HG02852 (cell line): ENCODE measurements at regions not wholly inside any gene's neighbourhood (a gene's known extent, or its start where the extent isn't known, plus 50 kb on each side); places are given as distances from the start of the nearest gene placed in this dataset.

Source experiments
- ATAC-seq: cut with Tn5 transposase; IDR thresholded peaks from one replicate; pipeline ENCODE4 v1.9.1; 2021; ENCODE audit warnings: mild to moderate bottlenecking, moderate library complexity; ENCODE audit not compliant: unreplicated experiment

DNA sequence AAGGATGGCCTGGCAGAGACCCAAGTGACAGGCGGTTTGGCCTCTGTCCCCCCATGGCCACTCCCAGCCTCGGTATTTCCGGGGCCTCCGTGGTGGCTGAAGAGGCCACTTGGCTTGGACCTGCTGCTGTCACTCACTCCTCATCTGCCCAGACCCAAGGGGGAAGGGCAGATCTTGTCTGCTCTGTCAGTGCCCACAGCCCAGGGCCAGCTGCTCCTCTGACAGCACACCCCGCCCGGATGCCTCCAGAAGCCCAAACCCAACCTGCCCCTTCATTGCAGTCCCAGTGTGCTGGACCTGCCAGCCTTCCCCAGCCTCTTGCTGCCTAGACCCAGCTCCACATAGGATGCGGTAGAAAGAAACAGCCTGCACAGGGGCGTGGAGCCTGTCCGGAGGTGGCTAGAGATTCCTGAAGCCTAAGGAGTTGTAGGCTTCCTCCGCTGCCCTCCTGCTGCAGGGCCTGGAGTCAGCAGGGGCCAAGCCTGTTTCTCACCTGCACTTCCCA, 52.0 kb downstream of the MAGEF1 start:
- ATAC-seq, result no peak

DNA sequence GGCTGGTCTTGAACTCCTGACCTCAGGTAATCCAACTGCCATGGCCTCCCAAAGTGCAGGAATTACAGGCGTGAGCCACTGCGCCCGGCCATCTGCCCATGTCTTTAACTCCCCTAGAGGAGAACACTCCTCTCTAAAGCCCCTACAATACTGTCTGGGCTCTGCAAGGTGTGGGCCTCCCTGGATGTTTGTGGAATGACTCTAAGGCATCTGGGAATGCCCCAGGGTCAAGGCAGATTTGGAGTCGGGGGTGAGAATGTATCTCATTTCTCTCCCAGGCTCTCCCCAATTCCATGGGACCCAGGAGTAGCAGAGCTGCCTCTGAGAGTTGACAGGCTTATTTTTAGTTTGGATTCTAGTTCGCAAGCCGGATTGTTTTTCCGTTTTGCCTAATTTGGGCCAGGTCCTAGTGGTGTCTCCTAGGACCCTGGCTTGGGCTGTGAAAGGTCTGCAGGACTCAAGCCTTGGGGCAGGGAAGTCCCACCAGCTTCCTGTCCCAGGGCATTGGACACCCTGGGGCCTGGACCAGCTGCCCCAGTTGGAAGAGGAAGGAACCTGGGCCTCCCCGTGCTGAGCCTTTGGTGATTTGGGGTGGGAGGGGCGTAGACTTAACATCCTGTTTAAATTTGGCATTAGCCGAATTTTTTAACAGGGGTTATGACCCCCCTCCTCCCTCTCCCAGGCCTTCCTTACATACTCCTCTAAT, 53.5 kb downstream of the MAGEF1 start:
- no peak for ATAC-seq

DNA sequence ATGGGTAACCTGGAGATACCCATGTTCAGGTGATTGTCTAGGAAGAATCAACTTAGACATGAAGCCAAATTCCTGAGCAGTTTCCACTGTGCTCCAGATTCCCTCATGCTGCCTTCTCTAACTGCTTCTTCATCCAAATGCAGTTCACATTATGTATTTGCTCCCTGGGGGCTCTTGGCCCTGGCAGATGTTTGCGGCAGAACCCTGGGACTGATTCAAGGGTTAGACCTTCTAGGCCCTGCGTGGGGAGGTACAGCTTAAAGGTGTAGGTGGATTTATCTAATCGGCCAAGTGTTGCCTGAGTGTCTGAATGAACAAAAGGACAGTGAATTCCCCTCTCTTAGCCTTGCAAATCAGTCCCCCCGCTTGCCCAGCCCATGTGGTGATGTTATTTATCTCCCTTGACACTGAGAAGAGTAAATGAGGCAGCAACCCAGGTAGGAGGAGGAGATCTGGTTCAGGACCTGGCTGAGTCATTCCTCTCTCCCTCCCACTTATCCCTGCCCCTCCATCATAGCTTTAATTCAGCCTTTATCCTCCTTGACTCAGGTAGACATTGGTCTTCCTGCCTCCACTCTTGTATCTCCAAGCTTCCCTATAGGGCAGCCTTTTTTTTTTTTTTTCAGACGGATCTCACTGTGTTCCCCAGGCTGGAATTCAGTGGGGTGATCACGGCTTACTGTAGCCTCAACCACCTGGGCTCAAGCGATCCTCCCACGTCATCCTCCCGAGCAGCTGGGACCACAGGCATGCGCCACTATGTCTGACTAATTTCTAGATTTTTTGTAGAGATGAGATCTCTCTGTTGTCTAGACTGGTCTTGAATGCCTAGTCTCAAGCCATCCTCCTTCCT, 54.8 kb downstream of the MAGEF1 start:
- peak; percentile 87 for ATAC-seq

DNA sequence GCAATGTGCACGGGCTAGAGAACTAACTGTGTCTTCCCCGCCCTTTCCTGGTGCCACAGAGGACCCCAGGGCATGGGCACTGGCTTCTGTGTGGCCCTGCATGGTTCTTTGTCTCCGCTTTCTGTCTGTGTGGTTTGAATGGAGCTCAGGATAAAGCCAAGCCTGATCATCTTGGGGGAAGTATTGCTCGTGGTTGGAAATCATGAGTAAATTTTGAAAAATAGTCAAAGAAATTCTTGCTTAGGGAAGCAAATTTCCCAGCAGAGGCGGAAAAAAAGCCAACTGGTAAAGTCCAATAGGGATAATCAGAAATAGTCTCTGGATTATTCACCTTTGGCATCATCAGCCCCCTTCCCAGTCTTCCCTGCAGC, 55.4 kb downstream of the MAGEF1 start:
- no peak for ATAC-seq

DNA sequence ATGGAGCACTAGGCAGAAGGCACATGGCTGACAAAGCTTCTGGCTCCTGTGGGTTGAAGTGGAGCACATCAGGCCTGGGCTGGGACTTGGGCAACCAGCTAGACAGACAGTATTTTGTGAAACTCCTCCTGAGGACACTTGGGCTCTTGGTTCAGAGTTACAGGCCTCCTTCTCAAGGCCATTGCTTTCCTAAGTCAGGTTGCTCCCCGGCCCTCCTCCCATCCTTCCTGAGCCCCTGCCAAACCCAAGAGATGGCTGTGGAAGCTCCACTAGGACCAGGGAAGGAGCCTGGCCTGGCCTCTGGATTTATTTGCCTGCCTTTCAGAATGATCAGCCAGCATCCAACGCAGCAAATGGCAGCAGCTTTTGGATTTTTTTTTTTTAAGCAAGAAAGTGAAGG, 56.3 kb downstream of the MAGEF1 start:
- ATAC-seq, result no peak

DNA sequence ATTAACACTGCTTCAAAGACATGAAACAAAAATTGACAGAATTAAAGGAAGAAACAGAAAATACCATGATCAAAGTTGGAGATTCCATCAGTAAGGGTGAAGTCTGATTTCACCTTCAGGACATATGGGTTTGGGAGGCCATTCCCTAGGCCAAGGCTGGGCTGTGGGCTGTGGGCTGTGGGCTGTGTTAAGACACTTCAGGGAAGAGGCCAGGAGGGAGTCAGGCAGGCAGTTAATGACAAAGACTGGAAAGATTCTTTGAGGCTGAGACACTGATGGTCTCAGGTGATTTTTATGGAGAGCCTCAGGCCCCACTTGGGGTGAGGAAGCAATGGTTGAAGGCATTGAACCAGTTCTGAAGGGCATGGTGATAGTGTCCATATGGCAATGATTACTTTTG, 57.5 kb downstream of the MAGEF1 start:
- ATAC-seq, result no peak

DNA sequence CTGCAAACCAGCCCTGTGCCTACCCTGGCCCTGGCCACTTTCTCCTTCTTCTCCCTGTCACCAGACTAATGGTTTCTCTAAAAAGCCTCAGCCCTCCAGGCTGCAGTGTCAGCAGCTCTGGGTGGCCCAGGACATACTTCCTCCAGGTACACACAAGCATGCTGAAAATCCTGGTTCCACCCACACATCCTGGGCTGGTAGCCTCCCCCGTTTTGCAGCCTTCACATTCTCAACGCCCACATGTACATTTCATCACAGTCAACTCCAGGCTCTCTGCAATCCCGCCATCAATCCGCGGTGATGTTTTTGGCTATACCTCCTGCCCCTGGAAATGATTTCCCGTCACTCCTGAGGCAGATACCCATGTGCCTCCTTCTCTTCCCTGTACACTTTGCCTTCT, 59.4 kb downstream of the MAGEF1 start:
- no peak for ATAC-seq

DNA sequence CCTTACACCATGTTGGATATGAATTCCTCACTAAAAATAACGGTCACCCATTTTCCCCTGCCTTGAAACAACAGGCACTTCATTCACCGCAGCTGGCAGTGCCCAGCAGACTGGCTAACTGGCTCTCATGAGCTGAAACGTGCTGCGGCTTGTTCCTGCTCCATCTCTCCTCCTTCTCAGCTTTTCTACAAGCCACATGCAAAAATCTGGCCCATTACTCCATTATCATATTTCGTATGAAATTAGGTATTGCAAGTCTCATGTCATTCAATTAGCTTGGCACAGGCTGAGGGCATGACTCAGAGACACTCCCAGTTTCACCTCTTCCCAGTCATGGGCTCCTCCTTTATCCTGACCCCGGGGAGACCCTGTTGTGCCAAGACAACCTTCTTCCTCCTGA, 60.0 kb downstream of the MAGEF1 start:
- no peak for ATAC-seq

DNA sequence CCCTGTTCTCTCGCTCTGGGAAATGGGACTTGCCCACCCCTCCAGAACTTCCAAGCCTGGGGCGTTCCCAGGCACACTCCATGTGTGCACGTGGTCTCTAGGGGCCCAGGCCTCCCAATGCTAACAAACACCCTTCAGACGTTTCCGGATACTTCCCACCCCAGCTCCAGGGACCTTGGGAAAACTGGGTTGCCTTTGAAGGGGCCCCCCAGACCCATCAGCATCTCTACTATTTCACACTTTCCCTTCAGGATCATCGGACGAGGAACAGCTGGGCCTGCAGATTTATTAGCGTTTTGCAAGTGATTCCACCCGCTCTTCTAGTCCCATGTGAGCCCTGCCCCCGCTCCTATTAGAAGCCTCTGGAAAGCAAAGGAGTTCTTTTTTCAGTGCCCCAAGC, 63.2 kb downstream of the MAGEF1 start:
- no peak for ATAC-seq

DNA sequence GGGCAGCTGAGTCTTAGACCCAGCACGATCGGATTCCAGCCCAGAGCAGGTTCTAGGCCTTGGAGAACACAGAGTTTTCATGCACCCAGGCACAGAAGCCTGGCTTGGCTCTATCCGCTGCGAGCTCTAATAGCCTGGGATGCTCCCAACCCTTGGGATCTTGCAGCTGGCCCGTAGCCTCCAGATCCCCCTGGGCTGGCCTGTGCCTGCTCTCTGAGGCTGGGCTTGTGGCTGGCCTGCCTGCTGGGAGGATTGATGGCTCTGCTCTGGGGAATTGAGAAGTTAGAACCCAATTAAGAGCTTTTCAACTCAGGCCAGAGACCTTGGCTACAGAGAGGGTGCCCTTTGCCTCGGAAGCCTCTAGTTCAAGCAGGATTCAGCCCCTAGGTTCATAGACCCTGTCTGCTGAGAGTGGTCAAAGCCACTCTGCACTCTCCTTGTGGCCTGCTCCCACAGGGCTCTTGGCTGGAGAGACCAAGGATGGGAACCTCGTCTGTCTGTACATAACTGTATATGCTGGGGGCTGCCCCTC, 64.4 kb downstream of the MAGEF1 start:
- no peak for ATAC-seq

DNA sequence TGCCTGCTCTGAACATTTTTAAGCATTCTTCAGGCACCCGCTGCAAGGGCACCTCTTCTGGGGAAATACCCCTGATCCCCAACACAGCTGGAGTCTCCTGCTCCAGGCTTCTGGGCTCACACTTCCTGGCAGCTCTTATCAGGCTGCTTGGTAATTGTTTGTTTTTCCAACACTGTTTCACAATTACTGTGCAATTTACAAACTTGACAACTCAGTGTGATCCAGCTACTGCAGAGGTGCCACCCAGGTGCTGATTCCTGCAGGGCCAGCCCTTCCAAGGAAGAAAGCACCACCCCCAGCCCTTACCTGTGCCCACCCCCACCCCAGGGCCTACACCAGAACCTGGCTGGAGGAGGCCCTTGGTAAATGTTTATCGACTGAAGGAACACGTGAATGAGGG, 66.5 kb downstream of the MAGEF1 start:
- ATAC-seq, result no peak

DNA sequence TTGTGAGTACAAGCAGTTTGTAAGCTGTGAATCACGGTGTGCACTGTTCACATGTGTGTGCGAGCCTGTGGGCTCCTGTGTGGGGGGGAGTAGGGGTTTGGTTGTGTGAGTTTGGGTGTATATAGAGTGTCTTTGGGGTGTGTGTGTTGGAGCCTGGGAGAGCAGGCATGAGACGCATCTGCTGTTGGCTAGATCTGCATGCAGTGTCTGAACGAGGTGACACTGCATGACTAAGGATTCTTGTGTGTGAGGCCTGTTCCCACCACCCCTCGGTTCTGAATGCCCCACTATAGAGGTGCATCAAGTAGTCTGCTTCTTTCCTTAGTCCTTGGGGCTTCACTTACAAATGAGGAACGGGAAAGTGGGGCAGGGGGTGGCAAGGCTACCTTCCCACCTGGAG, 68.4 kb downstream of the MAGEF1 start:
- ATAC-seq, result no peak

DNA sequence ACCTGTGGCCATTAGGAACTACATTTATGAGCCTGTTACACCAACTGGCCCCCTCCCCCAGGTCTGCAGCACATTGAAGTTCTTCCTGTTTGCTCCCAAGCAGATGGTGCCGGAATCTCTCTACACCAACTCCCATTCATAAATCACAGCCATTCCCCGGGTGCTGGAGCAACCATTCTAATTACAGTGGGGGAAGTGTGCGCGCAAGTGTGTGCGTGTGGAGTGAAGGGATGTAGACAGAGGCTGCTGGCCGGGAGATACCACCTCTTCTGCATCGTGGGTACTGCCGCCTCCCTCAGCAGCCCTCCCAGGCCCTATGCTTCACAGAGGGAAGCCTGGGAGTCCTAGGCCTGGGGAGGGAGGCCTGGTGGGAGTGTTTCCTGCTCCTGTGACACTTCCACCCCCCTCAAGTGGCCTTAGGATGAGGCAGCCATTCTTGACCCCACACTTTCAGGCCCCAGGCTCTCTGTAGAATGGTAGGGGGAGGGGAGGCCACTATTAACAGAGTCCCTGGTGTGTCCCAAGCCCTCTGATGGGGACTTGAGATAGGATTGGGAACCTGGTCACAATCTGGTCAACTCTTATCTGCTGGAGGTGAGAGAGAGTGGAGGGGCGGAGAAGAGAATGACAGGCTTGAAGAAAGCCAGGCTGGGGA, 69.1 kb downstream of the MAGEF1 start:
- ATAC-seq, result no peak

DNA sequence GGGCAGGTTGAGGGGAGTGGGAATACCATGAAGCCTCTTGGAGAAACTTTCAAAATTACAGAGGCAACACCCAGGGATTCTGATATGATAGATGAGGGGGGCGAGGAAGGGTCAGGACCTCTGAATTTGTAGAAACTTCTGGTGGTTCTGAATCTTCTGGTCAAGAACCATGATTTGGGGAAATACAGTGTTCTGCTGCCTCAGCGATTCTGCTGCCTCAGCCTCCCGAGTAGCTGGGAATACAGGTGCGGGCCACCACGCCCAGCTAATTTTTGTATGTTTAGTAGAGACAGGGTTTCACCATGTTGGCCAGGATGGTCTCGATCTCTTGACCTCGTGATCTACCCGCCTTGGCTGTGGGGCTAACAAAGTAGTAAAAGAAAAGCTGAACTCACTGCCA, 70.4 kb downstream of the MAGEF1 start:
- no peak for ATAC-seq

DNA sequence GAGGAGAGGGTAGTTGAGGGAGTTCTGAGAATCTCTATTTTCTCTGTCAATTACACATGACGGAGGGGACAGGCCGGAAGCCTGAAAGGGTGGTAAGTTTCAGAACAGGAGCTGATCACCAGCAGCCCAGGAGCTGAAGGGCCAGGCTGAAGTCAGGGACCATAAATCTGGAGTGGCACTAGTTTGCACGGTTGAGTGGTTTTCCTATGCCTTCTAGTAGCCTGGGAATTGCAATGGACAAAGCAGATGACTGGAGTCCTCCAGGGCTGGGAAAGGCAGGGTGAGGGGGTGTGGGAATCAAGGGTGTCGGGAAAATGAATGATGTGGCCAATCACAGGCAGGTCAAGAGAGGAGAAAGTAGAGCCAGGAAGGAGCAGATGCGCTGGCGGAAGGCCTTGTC, 72.5 kb downstream of the MAGEF1 start:
- ATAC-seq, result no peak

DNA sequence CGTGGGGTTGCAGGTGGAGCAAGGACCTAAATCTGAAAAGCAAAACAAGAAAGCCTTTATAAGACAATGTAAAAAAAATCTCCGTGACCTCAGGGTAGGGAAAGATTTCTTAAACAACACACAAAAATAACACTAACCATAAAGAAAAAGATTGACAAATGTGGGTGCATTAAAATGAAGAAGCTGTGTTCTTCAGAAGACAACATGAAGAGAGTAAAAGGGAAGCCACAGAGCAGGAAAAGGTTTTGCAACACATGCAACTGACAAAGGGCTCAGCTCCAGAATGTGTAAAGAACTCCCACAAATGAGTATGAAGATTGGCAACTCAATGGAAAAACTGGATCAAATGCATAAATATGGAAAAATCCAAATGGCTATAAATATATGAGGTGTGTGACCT, 74.2 kb downstream of the MAGEF1 start:
- ATAC-seq, result no peak

DNA sequence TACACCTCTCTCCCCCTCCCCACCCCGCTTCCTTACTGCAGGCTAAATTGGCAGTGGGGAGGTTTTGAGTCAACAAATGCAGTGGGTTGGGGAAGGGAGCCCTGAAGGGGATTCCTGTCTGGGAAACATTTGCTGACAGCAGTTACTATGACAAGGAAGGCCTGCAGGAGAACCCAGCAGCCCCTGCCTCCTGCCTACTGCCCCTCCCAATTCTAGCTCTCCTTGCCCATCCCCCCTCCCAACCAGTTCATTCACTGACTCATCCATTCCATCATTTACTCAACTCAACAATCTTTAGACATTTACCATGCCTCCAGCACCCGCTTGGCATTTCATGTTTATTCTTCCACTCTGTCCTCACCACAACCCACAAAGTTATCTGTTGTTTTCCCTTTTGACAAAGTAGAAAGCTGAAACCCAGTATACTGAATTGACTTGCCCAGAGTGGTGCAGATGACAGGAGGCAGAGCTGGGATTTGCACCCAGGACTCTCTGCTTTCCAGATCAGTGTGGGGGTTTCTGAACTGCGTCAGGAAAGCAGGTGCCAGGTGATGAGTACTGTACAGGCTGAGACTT, 75.0 kb downstream of the MAGEF1 start:
- peak; percentile 52 for ATAC-seq

DNA sequence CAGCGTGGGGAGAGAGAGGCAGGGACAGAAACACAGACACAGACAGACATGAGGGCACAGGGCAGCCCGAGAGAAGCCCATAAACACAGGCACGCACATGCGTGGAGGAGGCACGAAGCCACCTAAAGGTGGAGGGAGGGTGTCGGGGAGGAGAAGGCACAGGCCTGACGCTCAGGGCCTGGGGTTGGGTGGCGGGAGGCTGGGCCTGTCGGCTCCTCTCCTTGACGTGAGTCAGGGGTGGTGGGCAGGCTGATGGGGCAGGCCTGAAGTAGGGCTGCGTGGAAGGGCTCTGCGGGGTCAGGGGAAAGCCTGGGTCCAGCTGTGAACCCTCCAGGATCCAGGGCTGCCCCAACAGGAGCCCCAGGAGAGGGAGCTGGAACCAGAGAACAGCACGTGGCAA, 74.2 kb downstream of the EPHB3 start:
- no peak for ATAC-seq

DNA sequence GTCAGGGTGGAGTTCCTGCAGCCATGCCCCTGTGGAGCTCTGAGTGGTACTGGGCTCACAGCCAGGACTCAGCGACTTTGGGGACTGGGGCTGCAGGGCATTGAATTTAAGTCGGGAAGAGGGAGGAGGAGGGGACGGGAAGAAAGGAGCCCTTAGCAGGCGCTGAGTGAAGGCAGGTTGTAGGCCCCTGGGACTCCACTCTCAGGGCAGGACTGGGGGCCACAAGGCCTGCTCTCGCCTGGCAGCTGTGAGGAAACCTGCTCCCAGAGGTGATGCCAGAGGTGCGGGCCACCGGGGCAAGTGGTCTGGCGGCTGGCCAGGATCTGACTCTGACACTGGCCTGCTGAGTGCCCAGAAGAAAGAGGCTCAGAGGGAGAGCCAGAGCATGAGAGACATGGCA, 73.5 kb downstream of the EPHB3 start:
- ATAC-seq, result no peak

DNA sequence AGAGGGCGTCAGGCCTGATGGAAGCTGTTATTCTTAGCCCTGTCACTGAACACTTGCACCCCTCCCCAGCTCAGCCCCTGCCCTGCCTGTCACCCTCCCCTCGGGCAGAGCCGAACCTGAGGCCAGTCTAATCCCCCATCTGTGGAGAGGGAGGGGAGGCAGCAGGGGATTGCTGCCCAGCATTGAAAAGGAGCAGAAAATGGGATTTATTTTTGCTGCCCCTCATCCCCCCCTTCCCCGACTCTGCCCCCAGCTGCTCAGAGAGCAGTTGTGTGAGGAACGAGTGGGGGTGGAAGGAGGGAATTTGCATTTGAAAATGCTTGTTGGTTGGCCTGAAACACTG, 71.6 kb downstream of the EPHB3 start:
- no peak for ATAC-seq

DNA sequence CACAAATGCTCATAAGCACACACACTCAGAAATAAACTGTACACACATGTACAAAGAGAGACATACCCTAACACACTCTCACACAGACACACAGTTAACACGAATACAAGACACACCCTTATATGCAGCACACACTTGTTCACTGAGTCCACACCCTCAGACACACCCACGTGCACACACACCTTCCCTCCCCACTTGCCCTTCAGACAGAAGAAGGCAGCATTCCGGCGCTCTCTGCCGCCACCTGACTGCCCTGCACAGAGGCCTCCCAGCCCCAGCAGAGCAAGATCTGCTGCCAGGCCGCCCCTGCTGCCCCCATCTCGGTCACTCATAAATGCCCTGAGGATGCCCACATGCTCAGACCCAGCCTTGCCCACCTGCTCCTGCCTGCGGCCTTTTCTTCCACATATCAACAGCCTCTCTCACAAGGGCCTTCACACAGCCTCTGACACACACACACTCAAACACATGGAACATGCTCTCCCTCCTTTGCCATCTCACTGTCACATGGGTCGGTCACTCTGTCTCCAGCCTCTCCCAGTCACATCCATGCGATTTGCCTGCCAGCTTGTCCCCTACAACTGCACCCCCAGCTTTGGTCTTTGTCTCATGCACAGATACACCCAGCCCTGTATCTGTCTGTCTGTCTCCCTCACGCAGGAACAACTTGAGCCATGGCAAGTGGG, 71.1 kb downstream of the EPHB3 start:
- no peak for ATAC-seq
